ENCODE measurements at regions not wholly inside any gene's neighbourhood (a gene's known extent, or its start where the extent isn't known, plus 50 kb on each side); places are given as distances from the start of the nearest gene placed in this dataset.

DNA sequence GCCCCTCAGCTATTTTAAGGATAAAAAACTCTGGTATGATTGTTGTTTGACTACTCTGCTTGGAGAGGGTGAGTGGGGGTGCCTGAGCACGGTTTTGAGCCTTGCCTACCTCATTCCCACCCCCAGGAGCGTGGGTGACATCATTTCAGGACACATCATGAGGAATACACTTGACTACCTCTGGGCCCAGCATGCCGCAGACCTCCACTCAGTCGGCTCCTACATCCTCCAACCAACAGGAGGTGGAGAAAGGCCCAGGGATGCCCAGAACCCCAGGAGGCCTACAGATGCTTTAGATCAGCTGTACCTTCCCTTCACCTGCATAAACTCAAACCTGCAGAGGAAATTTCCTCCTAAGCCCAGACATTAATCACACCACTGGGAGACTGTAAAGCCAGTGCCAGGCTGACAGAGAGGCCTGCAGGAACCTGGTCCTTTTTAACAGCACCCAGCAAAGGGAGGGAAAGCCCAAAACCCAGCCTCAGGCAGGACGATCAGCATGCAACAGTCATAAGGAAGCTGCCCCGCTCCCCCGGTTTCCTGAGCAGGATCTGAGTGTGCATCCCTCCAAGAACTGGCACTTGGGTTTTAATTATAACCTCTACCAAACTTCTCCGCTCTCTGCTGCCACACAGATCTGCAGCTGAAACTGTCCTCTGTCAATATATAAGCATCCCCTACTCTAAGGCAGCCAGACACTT, 61.7 kb upstream of the ZNRF2 start:
- Histone ChIP-seq H3K9ac (ENCODE audit: low read length) (no peak overlapping the region), H3K9me3 (ENCODE audit: control extremely low read depth in 1 of 3, control insufficient read depth in 2 of 3, insufficient read depth in 1 of 3, low read length in 2 of 3) (peaks cover 0 to 2% (median 0%) of the 10 kb centered on the region in 3 donors), H3K36me3 (replicated peaks in 1 of 2; ENCODE audit: control extremely low read depth in 1 of 2, control insufficient read depth in 1 of 2, extremely low read depth in 1 of 2, insufficient read depth in 2 of 2, low read length in 1 of 2) (no peaks in the 10 kb centered on the region), H3K4me2 (replicated peaks; ENCODE audit: low read depth, low read length, poor library complexity, severe bottlenecking) (no peak overlapping the region), H3K4me3 (ENCODE audit: control extremely low read depth in 1 of 5, extremely low read depth in 1 of 5, insufficient read depth in 1 of 5, low read depth in 2 of 5, low read length in 4 of 5) (no peak overlapping the region), H2AFZ (ENCODE audit: insufficient read depth, low read depth, low read length, poor library complexity, severe bottlenecking) (no peak overlapping the region), H3K27ac (ENCODE audit: low read length in 2 of 2) (no peak overlapping the region), H3K4me1 (ENCODE audit: control insufficient read depth in 2 of 2, insufficient read depth in 2 of 2, low read length in 2 of 2) (peaks cover 13 to 16% of the 10 kb centered on the region in 2 donors), H3K79me2 (ENCODE audit: control insufficient read depth, insufficient read depth, low read length) (no peaks in the 10 kb centered on the region), H4K20me1 (ENCODE audit: control insufficient read depth, insufficient read depth, low read length, poor library complexity, severe bottlenecking) (no peaks in the 10 kb centered on the region), H3K27me3 (replicated peaks in 1 of 4; ENCODE audit: control extremely low read depth in 1 of 4, control insufficient read depth in 3 of 4, insufficient read depth in 4 of 4, low read length in 3 of 4) (no peaks in the 10 kb centered on the region)
- TF ChIP-seq, protein P1, sequence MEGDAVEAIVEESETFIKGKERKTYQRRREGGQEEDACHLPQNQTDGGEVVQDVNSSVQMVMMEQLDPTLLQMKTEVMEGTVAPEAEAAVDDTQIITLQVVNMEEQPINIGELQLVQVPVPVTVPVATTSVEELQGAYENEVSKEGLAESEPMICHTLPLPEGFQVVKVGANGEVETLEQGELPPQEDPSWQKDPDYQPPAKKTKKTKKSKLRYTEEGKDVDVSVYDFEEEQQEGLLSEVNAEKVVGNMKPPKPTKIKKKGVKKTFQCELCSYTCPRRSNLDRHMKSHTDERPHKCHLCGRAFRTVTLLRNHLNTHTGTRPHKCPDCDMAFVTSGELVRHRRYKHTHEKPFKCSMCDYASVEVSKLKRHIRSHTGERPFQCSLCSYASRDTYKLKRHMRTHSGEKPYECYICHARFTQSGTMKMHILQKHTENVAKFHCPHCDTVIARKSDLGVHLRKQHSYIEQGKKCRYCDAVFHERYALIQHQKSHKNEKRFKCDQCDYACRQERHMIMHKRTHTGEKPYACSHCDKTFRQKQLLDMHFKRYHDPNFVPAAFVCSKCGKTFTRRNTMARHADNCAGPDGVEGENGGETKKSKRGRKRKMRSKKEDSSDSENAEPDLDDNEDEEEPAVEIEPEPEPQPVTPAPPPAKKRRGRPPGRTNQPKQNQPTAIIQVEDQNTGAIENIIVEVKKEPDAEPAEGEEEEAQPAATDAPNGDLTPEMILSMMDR (IDR thresholded peaks at IDR 0.05), result no peak
- TF ChIP-seq EZH2 (IDR thresholded peaks at IDR 0.05; ENCODE audit: borderline replicate concordance, insufficient read depth, low read depth, low read length, poor library complexity, severe bottlenecking), result no peak
- peaks cover 15% of the 10 kb centered on the region for H3K9me3 Mint-ChIP-seq (ENCODE audit: insufficient read depth)
- peaks cover 22% of the 10 kb centered on the region for H3K4me1 Mint-ChIP-seq
- ATAC-seq (ENCODE audit: low read depth) (no peak), DNase-seq (no peak)
- H3K27me3 Mint-ChIP-seq, result no peaks in the 10 kb centered on the region
- ChIA-PET POLR2A (no interaction called here), CTCF (interaction anchor here (1.5 kb wide), 1 partner anchor 23 kb away, joined by 4 read pairs; no protein-coding TSS in a partner anchor)
- intact Hi-C loops (cut with micrococcal nuclease), result no loop called here
- 70% methylated on average over 8 of the region's 8 CpGs for WGBS (ENCODE audit: insufficient coverage)
- H3K4me3 Mint-ChIP-seq, result no peak overlapping the region
- no peak overlapping the region for H3K27ac Mint-ChIP-seq

DNA sequence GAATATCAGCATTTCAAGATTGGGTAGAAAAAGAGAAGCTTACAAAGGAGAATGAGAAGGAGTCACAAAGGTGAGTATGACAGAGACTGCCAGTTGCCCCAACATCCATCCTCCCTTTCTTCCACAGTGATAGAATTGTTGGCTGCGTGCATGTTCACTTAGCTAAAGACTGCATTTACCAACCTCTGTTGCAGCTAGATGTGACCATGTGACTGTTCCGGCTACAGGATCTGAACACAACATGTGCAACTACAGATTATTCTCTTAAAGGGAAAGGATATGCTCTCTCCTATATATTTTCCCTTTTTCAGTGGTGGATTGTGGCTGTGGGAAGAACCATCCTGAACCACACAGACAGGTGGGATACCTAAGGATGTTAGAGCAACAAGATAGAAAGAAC, 60.5 kb upstream of the ZNRF2 start:
- no peak overlapping the region for H3K9ac ChIP-seq (ENCODE audit: low read length)
- ChIA-PET POLR2A (no interaction called here), CTCF (interaction anchor here (1.5 kb wide), 1 partner anchor 21 kb away, joined by 4 read pairs; no protein-coding TSS in a partner anchor)
- WGBS (ENCODE audit: insufficient coverage), result 100% methylated on average over 1 of the region's 2 CpGs
- ATAC-seq (ENCODE audit: low read depth) (no peak), DNase-seq (no peak)
- Mint-ChIP-seq H3K4me1 (peaks cover 22% of the 10 kb centered on the region), H3K9me3 (ENCODE audit: insufficient read depth) (peaks cover 15% of the 10 kb centered on the region), H3K27ac (no peak overlapping the region), H3K27me3 (no peaks in the 10 kb centered on the region), H3K4me3 (no peak overlapping the region)
- no peak overlapping the region for H3K27ac ChIP-seq (ENCODE audit: low read length in 2 of 2)
- no peaks in the 10 kb centered on the region for H3K36me3 ChIP-seq (replicated peaks in 1 of 2; ENCODE audit: control extremely low read depth in 1 of 2, control insufficient read depth in 1 of 2, extremely low read depth in 1 of 2, insufficient read depth in 2 of 2, low read length in 1 of 2)
- peaks cover 13 to 16% of the 10 kb centered on the region in 2 donors for H3K4me1 ChIP-seq (ENCODE audit: control insufficient read depth in 2 of 2, insufficient read depth in 2 of 2, low read length in 2 of 2)
- no peaks in the 10 kb centered on the region for H3K27me3 ChIP-seq (replicated peaks in 1 of 4; ENCODE audit: control extremely low read depth in 1 of 4, control insufficient read depth in 3 of 4, insufficient read depth in 4 of 4, low read length in 3 of 4)
- TF ChIP-seq, protein P1 (IDR thresholded peaks at IDR 0.05), result no peak
- no peak for TF ChIP-seq EZH2 (IDR thresholded peaks at IDR 0.05; ENCODE audit: borderline replicate concordance, insufficient read depth, low read depth, low read length, poor library complexity, severe bottlenecking)
- H3K79me2 ChIP-seq (ENCODE audit: control insufficient read depth, insufficient read depth, low read length), result no peaks in the 10 kb centered on the region
- intact Hi-C loops (cut with micrococcal nuclease), result loop anchor here (2.0 kb wide), 1 partner anchor 23 kb away; no protein-coding TSS in a partner anchor
- H3K4me2 ChIP-seq (replicated peaks; ENCODE audit: low read depth, low read length, poor library complexity, severe bottlenecking), result no peak overlapping the region
- H3K9me3 ChIP-seq (ENCODE audit: control extremely low read depth in 1 of 3, control insufficient read depth in 2 of 3, insufficient read depth in 1 of 3, low read length in 2 of 3), result peaks cover 0 to 2% (median 0%) of the 10 kb centered on the region in 3 donors
- no peaks in the 10 kb centered on the region for H4K20me1 ChIP-seq (ENCODE audit: control insufficient read depth, insufficient read depth, low read length, poor library complexity, severe bottlenecking)
- no peak overlapping the region for H2AFZ ChIP-seq (ENCODE audit: insufficient read depth, low read depth, low read length, poor library complexity, severe bottlenecking)
- no peak overlapping the region for H3K4me3 ChIP-seq (ENCODE audit: control extremely low read depth in 1 of 5, extremely low read depth in 1 of 5, insufficient read depth in 1 of 5, low read depth in 2 of 5, low read length in 4 of 5)
